ENCODE measurements at regions not wholly inside any gene's neighbourhood (a gene's known extent, or its start where the extent isn't known, plus 50 kb on each side); places are given as distances from the start of the nearest gene placed in this dataset.

- TF ChIP-seq CTCF (conservative IDR thresholded peaks at IDR 0.05; ENCODE audit: low read depth, low read length): no peak
- TF ChIP-seq EZH2 (IDR thresholded peaks at IDR 0.05; ENCODE audit: borderline replicate concordance, low read depth, low read length, poor library complexity, severe bottlenecking): no peak
Observed at GRCh38 chr6:92910646-92911045, 508.7 kb downstream of the EPHA7 start.

All from A673 (cell line).